ENCODE measurements at regions not wholly inside any gene's neighbourhood (a gene's known extent, or its start where the extent isn't known, plus 50 kb on each side); places are given as distances from the start of the nearest gene placed in this dataset.

- TF ChIP-seq POLR2A (IDR thresholded peaks at IDR 0.05): no peak
- TF ChIP-seq CTCF (IDR thresholded peaks at IDR 0.05): no peak
- WGBS, 2 donors: 62 to 63% methylated on average over 4 of the region's 4 CpGs
- H3K4me3 ChIP-seq (ENCODE audit: low read depth, poor library complexity, severe bottlenecking): no peak overlapping the region
- intact Hi-C loops (cut with DNase I; ENCODE audit: low total_unique reads): no loop called here
- DNase-seq (ENCODE audit: low spot score in 2 of 2): no peak
Measured at GRCh38 chr17:65403626-65404025, 157.8 kb downstream of the AXIN2 start.

GRCh38 chr17:65402513-65403496 lies 158.6 kb downstream of the AXIN2 start:
- intact Hi-C loops (cut with DNase I; ENCODE audit: low total_unique reads): no loop called here
- no peak for TF ChIP-seq CTCF (IDR thresholded peaks at IDR 0.05)
- no peak for TF ChIP-seq POLR2A (IDR thresholded peaks at IDR 0.05)
- DNase-seq (ENCODE audit: low spot score in 2 of 2): no peak
- WGBS, 2 donors: 85 to 86% methylated on average over 17 to 18 of the region's 19 CpGs
- no peak overlapping the region for H3K4me3 ChIP-seq (ENCODE audit: low read depth, poor library complexity, severe bottlenecking)

- TF ChIP-seq CTCF (IDR thresholded peaks at IDR 0.05) (no peak), POLR2A (IDR thresholded peaks at IDR 0.05) (no peak)
- 47 to 48% methylated on average over 3 of the region's 3 CpGs for WGBS, 2 donors
- no peak for DNase-seq (ENCODE audit: low spot score in 2 of 2)
Measured at GRCh38 chr17:65401561-65401960, 159.9 kb downstream of the AXIN2 start.

GRCh38 chr17:65400701-65401100 lies 160.7 kb downstream of the AXIN2 start:
- H3K4me3 ChIP-seq (ENCODE audit: low read depth, poor library complexity, severe bottlenecking): no peak overlapping the region
- 94 to 100% methylated on average over 1 of the region's 1 CpG for WGBS, 2 donors
- TF ChIP-seq CTCF (IDR thresholded peaks at IDR 0.05) (no peak), POLR2A (IDR thresholded peaks at IDR 0.05) (no peak)
- intact Hi-C loops (cut with DNase I; ENCODE audit: low total_unique reads): no loop called here
- DNase-seq (ENCODE audit: low spot score in 2 of 2): no peak

More at GRCh38 chr17:65401561-65401960, 159.9 kb downstream of the AXIN2 start:
- intact Hi-C loops (cut with DNase I; ENCODE audit: low total_unique reads): no loop called here
- H3K4me3 ChIP-seq (ENCODE audit: low read depth, poor library complexity, severe bottlenecking): no peak overlapping the region

- WGBS, 2 donors: 79 to 80% methylated on average over 3 of the region's 3 CpGs
- no peak overlapping the region for H3K4me3 ChIP-seq (ENCODE audit: low read depth, poor library complexity, severe bottlenecking)
- intact Hi-C loops (cut with DNase I; ENCODE audit: low total_unique reads): no loop called here
- TF ChIP-seq CTCF (IDR thresholded peaks at IDR 0.05) (no peak), POLR2A (IDR thresholded peaks at IDR 0.05) (no peak)
- DNase-seq (ENCODE audit: low spot score in 2 of 2): no peak
Measured at GRCh38 chr17:65398040-65398787, 163.2 kb downstream of the AXIN2 start.
